GM12878 (cell line): ENCODE measurements at regions not wholly inside any gene's neighbourhood (a gene's known extent, or its start where the extent isn't known, plus 50 kb on each side); places are given as distances from the start of the nearest gene placed in this dataset.

Source experiments
- ATAC-seq: fragments of 200-7000 bp; cut with Tn5 transposase; 3 replicates; pipeline ENCODE4 v1.9.1; 2020; ENCODE audit warnings: mild to moderate bottlenecking, moderate library complexity
- BruUV-seq: library from RNA; stranded (reverse); fragments of 400-500 nt; replicated peaks from 2 replicates; lab custom pipeline; 2021; lab: Mats Ljungman, UMichigan
- CTCF ChIA-PET: fragments of 300-600 bp; sonication (Branson Sonifier 250); formaldehyde crosslinking; extraction: SDS; loops from one replicate; lab custom pipeline; 2021; ENCODE audit warnings: inconsistent platforms; lab: Yijun Ruan, JAX
- POLR2A ChIA-PET: fragments of 350-600 bp; formaldehyde crosslinking; extraction: SDS; loops from one replicate; lab custom pipeline; 2021; ENCODE audit warnings: inconsistent platforms; lab: Charles Lee
- RAD21 ChIA-PET: fragments of 300-600 bp; sonication (Branson Sonifier 250); formaldehyde crosslinking; loops from one replicate; lab custom pipeline; 2023; ENCODE audit warnings: antibody characterized with exemption; ENCODE audit not compliant: unreplicated experiment; lab: Charles Lee
- SMC1A ChIA-PET: fragments of 300-600 bp; sonication (Branson Sonifier 250); formaldehyde crosslinking; loops from one replicate; lab custom pipeline; 2023; ENCODE audit not compliant: unreplicated experiment, uncharacterized antibody; lab: Charles Lee
- DNase-seq: peaks from one replicate; pipeline ENCODE4 v3.0.0-alpha.2; 2011; ENCODE audit warnings: low read depth, low spot score
- FAIRE-seq: peaks from 3 replicates; lab custom pipeline; 2011; peaks lifted over from hg19 to GRCh38; lab: Jason Lieb, UNC
- H2AFZ ChIP-seq: 2 replicates; pipeline ENCODE4 v1.6.0; 2011; ENCODE audit warnings: low read depth, low read length, control low read depth; ENCODE audit not compliant: control insufficient read depth
- H3K27ac ChIP-seq: 2 replicates; pipeline ENCODE4 v1.5.1; 2011; ENCODE audit warnings: control low read depth; ENCODE audit not compliant: control insufficient read depth, insufficient read depth
- H3K27me3 ChIP-seq, 2 experiments: replicated peaks in 1 of 2; 2 replicates each; pipeline versions ENCODE4 v1.6.0 to v1.6.1; 2011; ENCODE audit warnings: low read length in 1 of 2; ENCODE audit not compliant: control insufficient read depth in 2 of 2, insufficient read depth in 2 of 2
- H3K36me3 ChIP-seq, 2 experiments: 2 replicates each; pipeline ENCODE4 v1.5.1; 2011; ENCODE audit warnings: low read length in 1 of 2; ENCODE audit not compliant: control insufficient read depth in 2 of 2, insufficient read depth in 2 of 2
- H3K4me1 ChIP-seq: 2 replicates; pipeline ENCODE4 v1.6.1; 2011; ENCODE audit warnings: mild to moderate bottlenecking, low read length, moderate library complexity, mixed read lengths; ENCODE audit not compliant: control insufficient read depth, insufficient read depth
- H3K4me2 ChIP-seq: 2 replicates; pipeline ENCODE4 v1.6.0; 2011; ENCODE audit warnings: control low read depth; ENCODE audit not compliant: control insufficient read depth, insufficient read depth
- H3K4me3 ChIP-seq: fragments of 200-600 bp; sonication (generic); 2 replicates; pipeline ENCODE4 v1.5.1; 2016
- H3K79me2 ChIP-seq: 2 replicates; pipeline ENCODE4 v1.6.0; 2011; ENCODE audit warnings: low read length; ENCODE audit not compliant: control insufficient read depth, insufficient read depth
- H3K9ac ChIP-seq: 2 replicates; pipeline ENCODE4 v1.8.0; 2011; ENCODE audit warnings: low read length, control low read depth, mixed read lengths; ENCODE audit not compliant: control insufficient read depth, insufficient read depth
- H3K9me3 ChIP-seq: replicated peaks from 3 replicates; pipeline ENCODE4 v1.5.1; 2011; ENCODE audit warnings: mild to moderate bottlenecking, low read length; ENCODE audit not compliant: control insufficient read depth, insufficient read depth
- H4K20me1 ChIP-seq: 2 replicates; pipeline ENCODE4 v1.6.0; 2011; ENCODE audit not compliant: control insufficient read depth, insufficient read depth
- ATF2 ChIP-seq: IDR thresholded peaks from 2 replicates; pipeline ENCODE4 v1.6.1; 2012; ENCODE audit warnings: low read length, inconsistent platforms
- BACH1 ChIP-seq: fragments of 450-650 bp; IDR thresholded peaks from 2 replicates; pipeline ENCODE4 v1.6.1; 2017; ENCODE audit warnings: mild to moderate bottlenecking, borderline replicate concordance
- BCL3 ChIP-seq: IDR thresholded peaks from 2 replicates; pipeline ENCODE4 v1.6.1; 2011; ENCODE audit warnings: borderline replicate concordance, low read depth, mild to moderate bottlenecking, moderate library complexity, low read length; ENCODE audit not compliant: insufficient read depth, poor library complexity, severe bottlenecking
- BRCA1 ChIP-seq: IDR thresholded peaks from 2 replicates; pipeline ENCODE4 v1.6.1; 2011; ENCODE audit warnings: low read depth, low read length, improper control_type of control experiment
- CHD4 ChIP-seq: fragments of 200-600 bp; sonication (generic); IDR thresholded peaks from 2 replicates; pipeline ENCODE4 v1.6.1; 2016; ENCODE audit warnings: mild to moderate bottlenecking
- LARP7 ChIP-seq: fragments of 450-650 bp; IDR thresholded peaks from 2 replicates; pipeline ENCODE4 v1.6.1; 2017; ENCODE audit warnings: mild to moderate bottlenecking
- NR2C2 ChIP-seq: IDR thresholded peaks from 2 replicates; pipeline ENCODE4 v1.6.1; 2011; ENCODE audit warnings: borderline replicate concordance, low read depth; ENCODE audit not compliant: control insufficient read depth, insufficient read length
- RB1 ChIP-seq: fragments of 450-650 bp; formaldehyde crosslinking; IDR thresholded peaks from 2 replicates; pipeline ENCODE4 v1.6.1; 2017; ENCODE audit warnings: mild to moderate bottlenecking, borderline replicate concordance
- ZZZ3 ChIP-seq: IDR thresholded peaks from 2 replicates; pipeline ENCODE4 v1.6.1; 2011; ENCODE audit warnings: low read depth; ENCODE audit not compliant: control insufficient read depth, insufficient read length
- WGBS: methylation state at CpG from one replicate; pipeline ENCODE4 v1.1.6; 2016; ENCODE audit warnings: low lambda C conversion rate; ENCODE audit not compliant: insufficient replicate concordance, insufficient coverage; ENCODE audit errors: missing lambda C conversion rate; 5-methylcytosine and 5-hydroxymethylcytosine counted together
- in situ Hi-C: fragments of 300-500 bp; cut with MboI; formaldehyde crosslinking; loops from 9 replicates; pipeline ENCODE4 v1.14.3; 2018; ENCODE audit warnings: mixed read lengths
- intact Hi-C: fragments of 100-400 bp; cut with micrococcal nuclease; formaldehyde crosslinking; loops from one replicate; pipeline ENCODE4 v1.14.2; 2022; ENCODE audit not compliant: unreplicated experiment

GRCh38 chr1:185404907-185405568 is 88.0 kb upstream of the IVNS1ABP start:
- Histone ChIP-seq H3K79me2 (no peaks in the 10 kb centered on the region), H3K9me3 (peaks cover 2% of the 10 kb centered on the region; the same call in 1 of the 3 replicates), H3K4me2 (no peak overlapping the region), H3K36me3 (no peaks in the 10 kb centered on the region), H3K9ac (no peak overlapping the region), H2AFZ (no peak overlapping the region), H3K4me1 (no peaks in the 10 kb centered on the region), H3K4me3 (no peak overlapping the region), H3K27me3 (no peaks in the 10 kb centered on the region), H3K27ac (no peak overlapping the region), H4K20me1 (no peaks in the 10 kb centered on the region)
- 78% methylated on average over 6 of the region's 6 CpGs for WGBS
- ATAC-seq (no peak), DNase-seq (no peak), FAIRE-seq (no peak)
- ChIA-PET RAD21 (no interaction called here), POLR2A (no interaction called here), SMC1A (no interaction called here), CTCF (interaction anchor here (2.0 kb wide), 1 partner anchor 56 kb away, joined by 5 read pairs; no protein-coding TSS in a partner anchor)
- BruUV-seq, result no TSS peak
- no peak for TF ChIP-seq ATF2
- TF ChIP-seq BCL3, result no peak
- TF ChIP-seq ZZZ3, result no peak
- TF ChIP-seq CHD4, result no peak
- no peak for TF ChIP-seq BACH1
- no peak for TF ChIP-seq NR2C2
- no peak for TF ChIP-seq BRCA1
- TF ChIP-seq RB1, result no peak
- no peak for TF ChIP-seq LARP7
- intact Hi-C loops, result loop anchor here (5.0 kb wide), 1 partner anchor 88 kb away; the partner anchor contains the start of gene IVNS1ABP
- in situ Hi-C loops, result no loop called here
